IMR-90 (cell line): ENCODE measurements at regions not wholly inside any gene's neighbourhood (a gene's known extent, or its start where the extent isn't known, plus 50 kb on each side); places are given as distances from the start of the nearest gene placed in this dataset.

Experiments
- ATAC-seq: fragments of 200-7000 bp; cut with Tn5 transposase; 2 replicates; pipeline ENCODE4 v1.9.1; 2020; ENCODE audit warnings: low read depth, mild to moderate bottlenecking, moderate library complexity
- BruUV-seq: library from RNA; stranded (reverse); fragments of 400-500 nt; replicated peaks from 2 replicates; lab custom pipeline; 2021; lab: Mats Ljungman, UMichigan
- CTCF ChIA-PET: fragments of 300-600 bp; formaldehyde crosslinking; extraction: SDS; loops from one replicate; lab custom pipeline; 2021; ENCODE audit warnings: antibody characterized with exemption; lab: Yijun Ruan, JAX
- POLR2A ChIA-PET: fragments of 300-600 bp; sonication (Branson Sonifier 250); formaldehyde crosslinking; loops from one replicate; lab custom pipeline; 2022; ENCODE audit warnings: antibody characterized with exemption; ENCODE audit not compliant: unreplicated experiment; lab: Charles Lee
- DNase-seq: peaks from one replicate; pipeline ENCODE4 v3.0.0; 2013
- H2AFZ ChIP-seq: replicated peaks from 2 replicates; pipeline ENCODE3; 2013; ENCODE audit warnings: low read length, mild to moderate bottlenecking; ENCODE audit not compliant: poor library complexity
- H2AK5ac ChIP-seq: 2 replicates; pipeline ENCODE4 v1.6.1; 2013; ENCODE audit warnings: low read depth, low read length, inconsistent platforms
- H2AK9ac ChIP-seq: replicated peaks from 2 replicates; pipeline ENCODE3; 2013; ENCODE audit warnings: mild to moderate bottlenecking, low read depth, low read length, moderate library complexity; ENCODE audit not compliant: poor library complexity
- H2BK120ac ChIP-seq: 2 replicates; pipeline ENCODE4 v1.6.1; 2013; ENCODE audit warnings: low read depth, low read length, inconsistent platforms
- H2BK15ac ChIP-seq: 3 replicates; pipeline ENCODE4 v1.6.1; 2013; ENCODE audit warnings: low read depth, low read length, inconsistent platforms
- H2BK20ac ChIP-seq: 2 replicates; pipeline ENCODE4 v1.6.1; 2013; ENCODE audit warnings: low read depth, mild to moderate bottlenecking, inconsistent platforms, low read length, moderate library complexity
- H2BK5ac ChIP-seq: 2 replicates; pipeline ENCODE4 v1.6.1; 2013; ENCODE audit warnings: mild to moderate bottlenecking, low read depth, low read length, inconsistent platforms; ENCODE audit not compliant: poor library complexity, severe bottlenecking
- H3K14ac ChIP-seq: replicated peaks from 2 replicates; pipeline ENCODE4 v1.6.1; 2013; ENCODE audit warnings: low read depth, low read length, inconsistent platforms
- H3K18ac ChIP-seq: 2 replicates; pipeline ENCODE4 v1.6.1; 2013; ENCODE audit warnings: low read depth, low read length, control low read depth
- H3K23ac ChIP-seq: 2 replicates; pipeline ENCODE4 v1.6.1; 2013; ENCODE audit warnings: low read depth, low read length, inconsistent platforms
- H3K27ac ChIP-seq: 2 replicates; pipeline ENCODE4 v1.5.1; 2013; ENCODE audit warnings: mild to moderate bottlenecking, control low read depth, low read length; ENCODE audit not compliant: insufficient read depth
- H3K27me3 ChIP-seq: 2 replicates; pipeline ENCODE4 v1.6.1; 2013; ENCODE audit warnings: low read length; ENCODE audit not compliant: control insufficient read depth, insufficient read depth
- H3K36me3 ChIP-seq: 2 replicates; pipeline ENCODE4 v1.6.1; 2013; ENCODE audit warnings: low read length, mixed read lengths; ENCODE audit not compliant: control insufficient read depth, insufficient read depth
- H3K4ac ChIP-seq: 2 replicates; pipeline ENCODE4 v1.6.1; 2013; ENCODE audit warnings: low read depth, low read length, inconsistent platforms
- H3K4me1 ChIP-seq: 2 replicates; pipeline ENCODE4 v1.6.1; 2013; ENCODE audit warnings: low read length, mixed read lengths; ENCODE audit not compliant: control insufficient read depth, insufficient read depth
- H3K4me2 ChIP-seq: 2 replicates; pipeline ENCODE4 v1.6.1; 2013; ENCODE audit warnings: low read depth, mild to moderate bottlenecking, control low read depth, low read length, moderate library complexity
- H3K4me3 ChIP-seq: 2 replicates; pipeline ENCODE4 v1.5.1; 2013; ENCODE audit warnings: low read depth, mild to moderate bottlenecking, control low read depth, low read length, moderate library complexity; ENCODE audit not compliant: insufficient read depth
- H3K56ac ChIP-seq: 2 replicates; pipeline ENCODE4 v1.6.1; 2013; ENCODE audit warnings: low read length, inconsistent platforms; ENCODE audit not compliant: insufficient read depth; ENCODE audit errors: extremely low read depth
- H3K79me1 ChIP-seq, 2 experiments: 2 replicates each; pipeline ENCODE4 v1.6.1; 2013; ENCODE audit warnings: low read length in 2 of 2, inconsistent platforms in 1 of 2, low read depth in 1 of 2
- H3K9ac ChIP-seq: 2 replicates; pipeline ENCODE4 v1.6.1; 2013; ENCODE audit warnings: low read depth, low read length, control low read depth
- H3K9me1 ChIP-seq: 2 replicates; pipeline ENCODE4 v1.6.1; 2013; ENCODE audit warnings: low read length, inconsistent platforms; ENCODE audit not compliant: insufficient read depth
- H3K9me3 ChIP-seq: 2 replicates; pipeline ENCODE4 v1.6.1; 2013; ENCODE audit warnings: low read length; ENCODE audit not compliant: control insufficient read depth, insufficient read depth
- H4K20me1 ChIP-seq: 2 replicates; pipeline ENCODE4 v1.6.1; 2013; ENCODE audit warnings: low read length, inconsistent platforms; ENCODE audit not compliant: insufficient read depth
- H4K5ac ChIP-seq: 2 replicates; pipeline ENCODE4 v1.6.1; 2013; ENCODE audit warnings: mild to moderate bottlenecking, low read depth, low read length, control low read depth
- H4K8ac ChIP-seq, 2 experiments: 2 replicates each; pipeline ENCODE4 v1.6.1; 2013; ENCODE audit warnings: low read depth in 2 of 2, low read length in 2 of 2, control low read depth in 1 of 2, inconsistent platforms in 1 of 2
- H4K91ac ChIP-seq: 2 replicates; pipeline ENCODE4 v1.6.1; 2013; ENCODE audit warnings: low read depth, low read length, inconsistent platforms; ENCODE audit not compliant: insufficient read depth
- BHLHE40 ChIP-seq: fragments of 150-350 bp; IDR thresholded peaks from 2 replicates; pipeline ENCODE4 v1.6.1; 2016; ENCODE audit warnings: mild to moderate bottlenecking, low read depth, low read length
- CEBPB ChIP-seq: IDR thresholded peaks from 2 replicates; pipeline ENCODE4 v1.6.1; 2012; ENCODE audit warnings: low read depth, low read length, improper control_type of control experiment
- CHD1 ChIP-seq: IDR thresholded peaks from 2 replicates; pipeline ENCODE4 v1.6.1; 2012; ENCODE audit warnings: low read depth, low read length, improper control_type of control experiment
- CTCF ChIP-seq: conservative IDR thresholded peaks from 2 replicates; pipeline ENCODE4 v1.5.1; 2012; ENCODE audit warnings: mild to moderate bottlenecking, low read depth, low read length, improper control_type of control experiment
- FOS ChIP-seq: fragments of 150-350 bp; IDR thresholded peaks from 2 replicates; pipeline ENCODE4 v1.6.1; 2016; ENCODE audit warnings: low read depth, low read length
- MXI1 ChIP-seq: IDR thresholded peaks from 2 replicates; pipeline ENCODE4 v1.6.1; 2012; ENCODE audit warnings: low read depth, mild to moderate bottlenecking, low read length, moderate library complexity, borderline replicate concordance
- POLR2A ChIP-seq: IDR thresholded peaks from 2 replicates; pipeline ENCODE4 v1.6.1; 2012; ENCODE audit warnings: mild to moderate bottlenecking, low read depth, low read length
- RAD21 ChIP-seq: IDR thresholded peaks from 2 replicates; pipeline ENCODE4 v1.6.1; 2012; ENCODE audit warnings: low read length, improper control_type of control experiment
- RCOR1 ChIP-seq: IDR thresholded peaks from 2 replicates; pipeline ENCODE4 v1.6.1; 2012; ENCODE audit warnings: mild to moderate bottlenecking, low read length, improper control_type of control experiment; ENCODE audit not compliant: insufficient replicate concordance
- SMC3 ChIP-seq: fragments of 150-350 bp; IDR thresholded peaks from 2 replicates; pipeline ENCODE4 v1.6.1; 2016; ENCODE audit warnings: low read depth, mild to moderate bottlenecking, antibody characterized with exemption, low read length, moderate library complexity
- WGBS, 2 experiments: methylation state at CpG; one replicate each; pipeline versions ENCODE4 v1.1.5 to v1.1.7; 2013; ENCODE audit warnings: missing lambda C conversion rate in 2 of 2; ENCODE audit not compliant: insufficient read length in 1 of 2; ENCODE audit errors: extremely low coverage in 2 of 2; 5-methylcytosine and 5-hydroxymethylcytosine counted together
- dilution Hi-C: fragments of 300-500 bp; cut with HindIII; formaldehyde crosslinking; loops from one replicate; pipeline ENCODE4 v1.14.3; 2018; ENCODE audit warnings: low sequenced_read_pairs; ENCODE audit not compliant: unreplicated experiment
- in situ Hi-C: fragments of 300-500 bp; cut with MboI; formaldehyde crosslinking; loops from 3 replicates; pipeline ENCODE4 v1.14.3; 2019; ENCODE audit warnings: low sequenced_read_pairs, inconsistent platforms, mixed read lengths
- intact Hi-C: fragments of 100-400 bp; cut with micrococcal nuclease; formaldehyde crosslinking; loops from 2 replicates; pipeline ENCODE4 v1.10.0; 2022

- H2AK9ac ChIP-seq: no peak overlapping the region
- no peak overlapping the region for H4K91ac ChIP-seq
- H3K14ac ChIP-seq: no peak overlapping the region
- no peaks in the 10 kb centered on the region for H3K27me3 ChIP-seq
- H3K9me3 ChIP-seq: peaks cover 3% of the 10 kb centered on the region; the same call in 1 of the 2 replicates
- no peaks in the 10 kb centered on the region for H3K4me1 ChIP-seq
- no peak overlapping the region for H4K5ac ChIP-seq
- H3K4ac ChIP-seq: no peak overlapping the region
- H4K8ac ChIP-seq: no peak overlapping the region
- H2AFZ ChIP-seq: no peak overlapping the region
- DNase-seq (no peak), ATAC-seq (no peak)
- dilution Hi-C loops (no loop called here), intact Hi-C loops (no loop called here), in situ Hi-C loops (no loop called here)
- H2BK5ac ChIP-seq: no peak overlapping the region
- POLR2A ChIA-PET: no interaction called here
- no peak overlapping the region for H3K56ac ChIP-seq
- H3K79me1 ChIP-seq: no peaks in the 10 kb centered on the region
- H2BK120ac ChIP-seq: no peak overlapping the region
- no TSS peak for BruUV-seq
- CTCF ChIA-PET: no interaction called here
- H3K4me2 ChIP-seq: no peak overlapping the region
- no peak overlapping the region for H2BK15ac ChIP-seq
- no peaks in the 10 kb centered on the region for H3K9me1 ChIP-seq
- no peak overlapping the region for H3K9ac ChIP-seq
- H3K27ac ChIP-seq: no peak overlapping the region
- H4K20me1 ChIP-seq: no peaks in the 10 kb centered on the region
- H3K36me3 ChIP-seq: no peaks in the 10 kb centered on the region
- no peak overlapping the region for H2BK20ac ChIP-seq
- H3K18ac ChIP-seq: no peak overlapping the region
- no peak overlapping the region for H2AK5ac ChIP-seq
- no peak overlapping the region for H3K4me3 ChIP-seq
- H3K23ac ChIP-seq: no peak overlapping the region
- WGBS, 2 experiments: no CpG with 5 or more reads among the region's 1 CpG
- TF ChIP-seq BHLHE40: no peak
- no peak for TF ChIP-seq SMC3
- no peak for TF ChIP-seq CHD1
- TF ChIP-seq RCOR1: no peak
- no peak for TF ChIP-seq RAD21
- TF ChIP-seq CEBPB: no peak
- TF ChIP-seq CTCF: no peak
- TF ChIP-seq MXI1: no peak
- TF ChIP-seq FOS: no peak
- TF ChIP-seq POLR2A: no peak
Observed at GRCh38 chr3:82558081-82558480, 796.6 kb upstream of the GBE1 start.
